Endothelial cell of umbilical vein (primary cell): ENCODE measurements at regions not wholly inside any gene's neighbourhood (a gene's known extent, or its start where the extent isn't known, plus 50 kb on each side); places are given as distances from the start of the nearest gene placed in this dataset.
"Not testable (repeated sequence)": the region's sequence is repeated elsewhere in the genome, so short reads cannot be mapped to it uniquely, and the experiment has no call there.

Experiments used
- EZH2 ChIP-seq: IDR thresholded peaks from 2 replicates; pipeline ENCODE4 v1.6.1; 2012; ENCODE audit warnings: borderline replicate concordance, low read depth, mild to moderate bottlenecking, moderate library complexity, low read length, inconsistent platforms; ENCODE audit not compliant: severe bottlenecking
- MYC ChIP-seq: IDR thresholded peaks from one replicate; pipeline ENCODE4 v1.6.1; 2011; ENCODE audit warnings: mild to moderate bottlenecking, low read depth, low read length
- POLR2A ChIP-seq: IDR thresholded peaks from 2 replicates; pipeline ENCODE4 v1.6.1; 2012; ENCODE audit warnings: low read depth, mild to moderate bottlenecking, control low read depth, low read length
- POLR2AphosphoS5 ChIP-seq: IDR thresholded peaks from 2 replicates; pipeline ENCODE4 v1.6.1; 2012; ENCODE audit warnings: low read depth, mild to moderate bottlenecking, control low read depth, low read length, moderate library complexity; ENCODE audit not compliant: insufficient read depth
- TF ChIP-seq, protein P1 (sequence below), 2 donors: IDR thresholded peaks; 1 replicate in 1 of 2; 2 replicates in 1 of 2; pipeline ENCODE4 v1.5.1; 2011; ENCODE audit warnings: low read length in 2 of 2, mild to moderate bottlenecking in 2 of 2, moderate library complexity in 2 of 2, control low read depth in 1 of 2, inconsistent platforms in 1 of 2, low read depth in 1 of 2; ENCODE audit not compliant: insufficient read depth in 1 of 2; ENCODE audit errors: extremely low read depth in 1 of 2

DNA sequence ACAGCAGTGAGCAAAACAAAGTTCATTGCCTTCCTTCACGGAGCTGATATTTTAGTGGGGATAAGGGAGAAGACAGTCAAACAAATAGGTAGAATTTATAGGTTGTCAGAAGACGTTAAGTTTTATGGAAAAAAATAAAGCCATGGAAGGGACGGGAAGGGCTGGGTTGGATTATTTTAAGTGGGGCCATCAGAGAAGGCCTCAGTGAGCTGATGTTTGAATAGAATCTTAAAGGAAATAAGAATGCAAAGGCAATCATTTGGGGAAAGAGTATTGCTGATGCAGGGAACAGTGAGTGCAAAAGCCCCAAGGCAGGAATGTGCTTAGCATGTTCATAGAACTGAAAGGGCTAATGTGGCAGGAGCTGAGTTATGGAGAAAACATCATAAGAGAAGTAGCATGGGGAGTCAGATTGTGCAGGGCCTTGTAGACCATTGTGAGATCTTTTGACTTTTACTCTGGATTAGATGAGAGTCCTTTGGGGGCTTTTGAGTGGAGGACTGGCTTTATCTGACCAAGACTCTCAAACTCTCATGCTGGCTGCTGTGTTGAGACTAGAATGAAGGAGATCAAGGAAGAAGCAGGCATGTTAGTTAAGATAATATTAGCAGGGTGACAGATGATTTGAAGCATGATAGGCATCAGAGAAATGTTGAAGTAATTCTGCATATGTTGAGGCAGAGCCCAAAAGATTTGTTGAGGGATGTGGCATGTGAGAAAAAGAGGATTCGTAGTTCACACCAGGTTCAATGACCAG is 104.5 kb upstream of the TPTE start:
- TF ChIP-seq, protein P1, sequence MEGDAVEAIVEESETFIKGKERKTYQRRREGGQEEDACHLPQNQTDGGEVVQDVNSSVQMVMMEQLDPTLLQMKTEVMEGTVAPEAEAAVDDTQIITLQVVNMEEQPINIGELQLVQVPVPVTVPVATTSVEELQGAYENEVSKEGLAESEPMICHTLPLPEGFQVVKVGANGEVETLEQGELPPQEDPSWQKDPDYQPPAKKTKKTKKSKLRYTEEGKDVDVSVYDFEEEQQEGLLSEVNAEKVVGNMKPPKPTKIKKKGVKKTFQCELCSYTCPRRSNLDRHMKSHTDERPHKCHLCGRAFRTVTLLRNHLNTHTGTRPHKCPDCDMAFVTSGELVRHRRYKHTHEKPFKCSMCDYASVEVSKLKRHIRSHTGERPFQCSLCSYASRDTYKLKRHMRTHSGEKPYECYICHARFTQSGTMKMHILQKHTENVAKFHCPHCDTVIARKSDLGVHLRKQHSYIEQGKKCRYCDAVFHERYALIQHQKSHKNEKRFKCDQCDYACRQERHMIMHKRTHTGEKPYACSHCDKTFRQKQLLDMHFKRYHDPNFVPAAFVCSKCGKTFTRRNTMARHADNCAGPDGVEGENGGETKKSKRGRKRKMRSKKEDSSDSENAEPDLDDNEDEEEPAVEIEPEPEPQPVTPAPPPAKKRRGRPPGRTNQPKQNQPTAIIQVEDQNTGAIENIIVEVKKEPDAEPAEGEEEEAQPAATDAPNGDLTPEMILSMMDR (IDR thresholded peaks at IDR 0.05; ENCODE audit: extremely low read depth in 1 of 2, insufficient read depth in 1 of 2, low read depth in 1 of 2, low read length in 2 of 2), result not testable (repeated sequence)
- not testable (repeated sequence) for TF ChIP-seq MYC, POLR2AphosphoS5, POLR2A, EZH2
